Brain pericyte (primary cell): ENCODE measurements at regions not wholly inside any gene's neighbourhood (a gene's known extent, or its start where the extent isn't known, plus 50 kb on each side); places are given as distances from the start of the nearest gene placed in this dataset.
"Not testable (repeated sequence)": the region's sequence is repeated elsewhere in the genome, so short reads cannot be mapped to it uniquely, and the experiment has no call there.

Experiments used
- DNase-seq: peaks from one replicate; pipeline ENCODE4 v3.0.0-alpha.2; 2012; ENCODE audit warnings: low read depth, low spot score

DNA sequence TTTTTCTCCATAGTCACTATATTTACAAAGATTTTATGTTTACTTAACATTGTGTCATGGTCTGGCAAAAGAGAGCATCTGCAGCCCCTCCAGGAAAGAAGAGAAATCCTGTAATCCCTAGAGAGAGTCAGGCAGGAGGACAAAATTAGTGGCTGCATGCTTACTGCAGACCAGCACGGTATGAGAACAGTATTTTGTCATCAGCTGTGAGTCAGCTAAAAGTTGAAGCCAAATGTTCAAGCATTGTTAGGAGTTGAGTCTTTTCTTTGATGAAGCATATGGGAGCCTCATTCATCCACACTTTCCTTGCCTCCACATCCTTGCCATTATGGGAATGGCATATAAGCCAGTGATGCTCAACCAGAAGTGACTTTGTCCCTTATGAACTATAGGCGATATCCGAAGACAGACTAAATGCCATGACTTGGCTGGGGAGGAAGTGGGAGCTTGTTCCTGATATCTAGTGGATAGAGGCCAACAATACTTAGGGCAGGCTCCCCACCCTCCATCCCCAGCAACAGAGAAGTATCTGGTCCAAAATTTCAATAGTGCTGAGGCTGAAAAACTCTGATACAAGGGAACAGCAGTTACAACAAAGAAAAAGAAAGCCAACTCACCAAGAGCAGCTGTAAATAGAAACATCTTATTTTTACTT, 112.0 kb upstream of the OR5AK2 start:
- no peak for DNase-seq

DNA sequence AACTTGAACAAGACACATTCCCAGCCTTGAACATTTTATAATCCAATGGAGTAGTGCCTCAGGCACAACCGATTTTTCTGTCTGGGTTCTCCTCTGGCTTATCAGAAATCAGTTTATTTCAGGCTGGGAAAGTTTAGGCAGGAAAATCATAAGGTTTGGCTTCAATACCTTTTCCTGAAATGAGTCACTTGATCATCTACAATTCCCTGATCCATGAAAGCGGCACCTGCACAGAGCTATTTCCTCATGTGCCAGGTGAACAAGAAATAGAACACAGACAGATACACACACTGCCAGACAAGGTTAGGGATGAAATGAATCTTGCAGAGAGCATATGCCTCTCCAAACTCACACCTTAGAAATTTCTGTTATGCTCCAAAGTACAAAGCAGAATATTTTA, 106.7 kb upstream of the OR9G4 start:
- DNase-seq: no peak

DNA sequence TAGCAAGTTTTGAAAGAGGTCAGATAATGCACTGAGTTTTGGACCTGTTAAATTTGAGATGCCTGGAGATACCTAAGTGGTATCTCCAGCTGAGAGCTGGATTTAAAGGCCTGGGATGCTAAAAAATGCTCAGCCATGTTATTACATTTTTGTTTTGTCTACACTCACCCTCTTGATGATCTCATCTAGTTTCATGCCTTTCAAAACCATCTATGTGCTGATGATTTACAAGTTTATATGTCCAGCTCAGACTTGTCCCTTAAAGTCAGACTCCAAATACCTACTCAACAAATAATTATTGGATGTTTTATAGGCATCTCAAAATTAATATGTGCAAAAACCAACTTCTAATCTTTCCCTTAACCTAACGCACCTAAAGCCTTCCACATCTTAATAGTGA, 103.6 kb upstream of the OR9G4 start:
- DNase-seq: no peak

DNA sequence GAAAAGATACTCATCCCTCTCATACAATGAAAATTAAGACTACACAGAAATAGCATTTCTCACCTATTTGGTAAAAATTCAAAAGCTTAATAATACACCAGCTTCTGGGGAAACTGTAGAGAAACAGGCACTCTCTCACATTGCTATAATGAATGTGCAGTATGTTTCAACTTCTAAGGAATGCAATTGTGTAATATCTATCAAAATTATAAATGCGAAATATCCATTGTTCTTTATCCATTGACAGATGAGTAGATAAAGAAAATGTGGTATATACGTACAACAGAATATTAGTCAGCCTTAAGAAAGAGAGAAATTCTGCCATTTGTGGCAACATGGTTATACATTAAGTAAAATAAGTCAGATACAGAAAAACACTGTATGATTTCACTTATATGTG, 101.4 kb upstream of the OR9G4 start:
- DNase-seq: no peak

DNA sequence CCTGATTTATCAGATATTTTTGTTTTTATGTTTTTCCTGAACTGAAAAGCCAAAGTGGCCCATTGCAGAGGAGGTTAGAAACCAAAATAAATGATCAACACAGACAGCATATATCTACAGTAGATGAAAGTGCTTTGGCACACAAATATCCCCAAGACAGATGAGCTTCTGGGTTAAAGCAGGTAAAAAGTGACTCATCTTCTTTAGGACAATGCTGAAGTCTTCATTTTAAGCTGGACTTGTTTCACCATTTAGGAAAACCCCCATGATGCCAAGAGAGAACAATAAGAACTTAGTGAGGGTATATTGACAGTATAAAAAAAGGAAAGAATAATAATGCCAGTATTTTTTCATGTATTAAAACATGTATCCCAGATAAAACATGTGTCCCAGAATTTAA, 100.8 kb upstream of the OR9G4 start:
- no peak for DNase-seq

DNA sequence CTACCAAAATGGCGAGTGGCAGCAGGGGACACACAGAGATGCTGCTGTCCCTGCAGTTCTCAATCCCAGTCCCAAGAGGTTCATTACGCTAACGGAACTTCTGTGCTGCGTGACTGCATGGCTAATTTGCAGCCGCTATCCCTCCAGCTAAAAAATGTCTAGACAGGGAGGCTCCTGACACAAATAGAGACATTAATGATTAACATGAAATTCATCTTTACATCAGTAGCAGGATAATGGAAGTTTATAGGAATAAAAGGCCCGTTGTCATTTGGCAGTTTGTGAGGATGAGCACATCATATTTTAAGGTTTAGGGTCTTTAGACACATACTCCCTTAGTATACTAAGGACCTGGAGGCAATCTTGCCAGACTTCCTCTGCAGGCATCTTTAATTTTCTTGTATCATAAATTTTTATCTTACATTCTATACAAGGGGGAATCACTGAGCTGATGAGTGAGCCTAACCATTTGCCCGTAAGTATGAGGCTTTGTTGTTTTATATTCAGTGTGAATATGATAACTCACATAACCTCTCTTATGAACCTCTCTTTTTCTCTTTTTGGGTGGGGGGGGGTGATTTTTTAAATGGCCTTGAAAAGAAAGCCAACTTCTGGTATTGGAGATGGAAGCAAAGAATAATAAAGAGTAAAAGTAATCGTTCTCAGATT, 99.8 kb upstream of the OR9G4 start:
- DNase-seq: no peak

DNA sequence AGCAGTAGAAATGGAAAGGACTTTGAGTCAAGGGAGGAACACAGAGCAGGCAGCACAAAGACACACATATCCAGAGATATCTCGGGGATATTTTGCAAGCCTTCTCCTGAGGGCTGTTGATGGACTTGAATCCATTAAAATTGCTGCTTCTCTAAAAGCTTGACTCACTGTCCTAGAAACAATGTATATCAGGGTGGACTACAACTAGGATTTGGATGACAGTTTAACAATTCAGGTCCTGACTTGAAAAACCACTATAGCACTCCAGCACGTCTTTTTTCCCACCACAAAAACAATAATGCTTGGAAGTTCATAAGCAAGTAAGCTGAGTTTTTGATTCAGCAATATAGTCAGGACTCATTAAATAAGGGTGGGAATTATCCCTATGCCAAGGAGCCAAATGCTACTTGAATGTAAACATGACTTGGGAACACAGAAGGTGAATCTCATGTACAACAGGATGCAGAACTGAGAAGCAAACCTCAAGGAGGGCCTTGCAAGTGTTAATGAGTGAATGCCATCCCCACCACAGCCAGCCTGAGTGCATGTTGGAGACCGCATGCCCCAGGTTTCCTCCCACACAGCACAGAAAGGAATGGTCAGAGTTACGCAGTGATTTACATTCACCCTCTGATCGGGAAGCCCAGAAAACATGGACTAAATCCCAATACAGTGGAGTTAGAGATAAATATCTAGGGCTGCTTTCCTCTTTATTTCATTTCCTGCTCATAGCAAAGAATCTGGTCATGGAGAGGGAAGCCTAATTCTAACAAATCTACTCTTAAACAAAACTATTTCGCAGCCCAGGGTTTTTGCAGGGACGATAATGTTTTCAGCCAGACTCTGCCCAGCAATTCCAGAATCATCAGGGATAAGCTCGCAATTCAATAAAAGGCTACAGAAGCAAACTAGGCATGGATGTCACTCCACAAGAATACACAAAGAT, 98.4 kb upstream of the OR9G4 start:
- no peak for DNase-seq

DNA sequence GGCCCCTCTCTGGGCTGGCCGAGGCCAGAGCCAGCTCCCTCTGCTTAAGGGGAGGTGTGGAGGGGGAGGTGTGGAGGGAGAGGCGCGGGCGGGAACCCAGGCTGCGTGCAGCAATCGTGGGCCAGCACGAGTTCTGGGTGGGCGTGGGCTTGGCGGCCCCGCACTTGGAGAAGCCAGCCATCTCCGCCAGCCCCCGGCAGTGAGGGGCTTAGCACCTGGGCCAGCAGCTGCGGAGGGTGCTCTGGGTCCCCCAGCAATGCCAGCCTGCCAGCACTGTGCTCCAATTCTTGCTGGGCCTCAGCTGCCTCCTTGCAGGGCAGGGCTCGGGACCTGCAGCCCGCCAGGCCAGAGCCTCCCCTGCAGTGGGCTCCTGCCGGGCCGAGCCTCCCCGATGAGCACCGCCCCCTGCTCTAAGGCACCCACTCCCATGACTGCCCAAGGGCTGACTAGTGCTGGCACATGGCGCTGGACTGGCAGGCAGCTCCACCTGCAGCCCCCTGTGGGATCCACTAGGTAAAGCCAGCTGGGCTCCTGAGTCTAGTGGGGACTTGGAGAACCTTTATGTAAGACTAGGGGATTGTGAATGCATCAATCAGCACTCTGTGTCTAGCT, 96.7 kb upstream of the OR9G4 start:
- DNase-seq: no peak

DNA sequence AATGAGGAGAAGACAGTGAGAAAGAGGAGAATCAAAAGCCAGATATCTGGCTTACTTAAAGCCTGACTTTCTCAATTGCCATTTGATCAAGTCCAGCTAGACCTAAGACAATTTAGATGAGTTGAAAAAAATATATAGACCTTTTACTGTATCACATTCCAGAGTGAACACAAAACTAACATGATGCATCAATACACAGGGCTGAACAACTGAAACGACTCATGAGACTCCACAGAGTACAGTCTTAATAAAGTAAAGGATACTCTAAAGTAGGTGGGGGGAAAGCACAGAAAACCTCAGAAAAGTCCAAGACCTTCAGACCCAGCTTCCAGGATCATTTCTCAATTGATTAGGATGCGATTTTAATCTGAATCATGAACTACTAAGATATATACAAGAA, 95.3 kb upstream of the OR9G4 start:
- DNase-seq: no peak

DNA sequence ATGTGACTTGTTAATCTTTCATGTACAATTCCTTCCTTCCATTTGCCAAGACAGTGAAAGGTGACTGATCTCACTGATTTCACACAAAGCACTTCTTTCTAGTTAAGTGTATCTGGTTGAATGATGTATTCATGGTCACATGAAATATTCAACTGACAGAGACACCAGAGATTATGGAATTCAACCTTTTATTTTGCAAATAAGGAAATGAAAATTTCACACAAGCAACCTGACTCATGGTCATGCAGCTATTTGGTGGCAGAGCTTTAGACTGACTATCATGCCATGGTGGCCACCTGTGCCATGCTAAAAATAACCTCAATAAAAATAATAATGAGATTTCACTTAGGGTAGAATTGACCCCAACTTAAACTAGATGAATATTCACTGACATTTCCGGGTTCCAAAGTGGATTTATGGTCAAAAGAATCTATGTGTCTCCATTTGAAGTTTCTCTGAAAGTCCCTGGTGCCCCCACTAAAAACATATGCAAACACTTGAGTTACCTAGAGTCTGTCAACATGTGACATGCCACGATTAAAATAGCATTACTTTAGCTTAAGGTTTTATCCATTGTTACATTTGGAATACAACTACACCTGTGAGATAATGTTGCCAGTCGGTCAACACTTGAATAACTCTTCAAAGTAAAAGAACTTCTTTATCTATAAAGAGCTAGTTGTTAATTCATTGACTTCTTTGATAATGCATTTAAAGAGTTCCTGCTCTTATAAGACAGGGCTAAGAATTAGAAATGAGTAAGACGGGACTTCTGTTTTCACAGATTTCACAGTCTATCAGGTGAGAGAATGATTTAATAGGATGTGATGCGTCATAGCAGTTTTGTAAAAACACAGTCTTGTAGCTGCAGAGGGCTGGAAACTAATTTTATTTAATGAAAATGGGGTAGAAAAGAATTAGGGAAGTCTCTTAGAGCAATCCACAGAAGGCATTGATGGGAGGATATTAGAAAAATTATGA, 94.6 kb upstream of the OR9G4 start:
- no peak for DNase-seq

DNA sequence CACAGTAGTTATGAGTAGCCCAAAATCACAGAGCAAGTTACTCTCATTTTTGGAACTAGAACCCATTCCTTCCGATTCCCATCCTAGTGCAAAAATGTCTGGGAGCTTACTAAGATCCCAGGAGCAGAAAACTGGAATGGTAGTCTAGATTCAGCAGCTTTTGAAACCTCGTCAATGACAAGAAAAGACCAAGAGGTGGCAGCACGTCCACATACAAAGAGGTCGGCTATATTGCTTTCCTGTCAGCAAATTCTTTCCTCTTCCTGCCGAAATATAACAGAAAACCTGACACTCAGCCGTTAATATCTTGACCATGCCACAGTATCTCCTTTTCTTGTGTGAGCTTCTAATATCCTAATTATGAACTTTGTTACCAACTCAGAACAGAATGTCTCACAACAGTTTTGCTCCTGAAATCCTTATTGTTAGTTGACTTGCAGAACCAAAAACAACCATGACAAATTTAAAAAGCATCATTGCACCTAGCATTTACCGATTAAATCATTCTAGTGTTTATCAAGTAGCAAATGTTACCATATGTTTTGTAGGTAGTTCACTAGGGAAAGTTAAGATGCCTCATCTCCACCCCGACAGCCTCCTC, 92.8 kb upstream of the OR9G4 start:
- no peak for DNase-seq

DNA sequence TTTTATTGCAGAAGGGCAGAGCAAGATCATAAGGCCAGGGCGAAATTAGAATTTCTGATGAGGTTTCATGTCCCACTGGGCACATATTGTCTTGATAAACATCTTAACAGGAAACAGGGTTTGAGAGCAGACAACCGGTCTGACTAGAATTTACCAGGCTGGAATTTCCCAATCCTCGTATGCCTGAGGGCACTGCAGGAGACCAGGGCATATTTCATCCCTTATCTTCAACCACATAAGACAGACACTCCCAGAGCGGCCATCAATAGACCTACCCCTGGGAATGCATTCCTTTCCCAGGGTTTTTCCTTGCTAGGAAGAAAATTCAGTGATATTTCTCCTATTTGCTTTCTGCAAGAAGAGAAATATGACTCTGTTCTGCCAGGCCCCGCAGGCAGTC, 78.9 kb upstream of the OR9G4 start:
- DNase-seq: not testable (repeated sequence)

DNA sequence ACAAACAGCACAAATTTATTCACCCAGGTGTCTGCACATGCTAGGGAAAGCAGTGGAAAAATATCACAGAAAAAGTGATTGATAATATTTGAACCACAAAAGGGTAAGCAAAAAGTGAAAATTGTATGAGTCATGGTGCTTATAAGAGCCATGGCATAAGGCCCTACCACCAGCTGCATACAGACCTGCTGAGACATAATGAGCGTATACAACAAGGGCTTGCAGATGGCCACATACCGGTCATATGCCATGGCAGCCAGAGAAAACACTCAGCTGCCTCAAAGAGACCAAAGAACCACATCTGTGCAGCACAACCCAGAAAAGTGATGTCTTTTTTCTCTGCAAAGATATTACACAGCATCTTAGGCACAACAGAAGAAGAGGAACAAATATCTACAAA, 71.4 kb upstream of the OR9G4 start:
- no peak for DNase-seq

DNA sequence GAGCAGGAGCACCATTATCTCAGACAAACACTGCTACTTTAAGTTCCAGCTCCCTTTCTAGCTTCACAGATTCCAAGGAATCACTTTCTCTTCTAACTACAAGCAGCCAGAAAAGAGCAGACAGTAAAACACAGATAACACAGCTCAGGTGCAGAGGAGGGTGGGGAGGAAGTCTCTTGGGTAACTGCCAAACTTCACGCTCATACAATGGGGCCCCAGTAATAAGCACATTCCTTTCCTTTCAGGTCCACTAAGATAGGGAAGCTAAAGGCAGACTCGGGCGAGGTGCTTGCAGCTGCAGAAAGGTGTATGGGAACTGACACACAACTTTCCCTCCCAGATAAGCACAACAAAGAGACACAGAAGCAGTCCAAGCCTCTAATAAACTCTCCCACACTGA, 69.2 kb upstream of the OR9G4 start:
- DNase-seq: no peak

DNA sequence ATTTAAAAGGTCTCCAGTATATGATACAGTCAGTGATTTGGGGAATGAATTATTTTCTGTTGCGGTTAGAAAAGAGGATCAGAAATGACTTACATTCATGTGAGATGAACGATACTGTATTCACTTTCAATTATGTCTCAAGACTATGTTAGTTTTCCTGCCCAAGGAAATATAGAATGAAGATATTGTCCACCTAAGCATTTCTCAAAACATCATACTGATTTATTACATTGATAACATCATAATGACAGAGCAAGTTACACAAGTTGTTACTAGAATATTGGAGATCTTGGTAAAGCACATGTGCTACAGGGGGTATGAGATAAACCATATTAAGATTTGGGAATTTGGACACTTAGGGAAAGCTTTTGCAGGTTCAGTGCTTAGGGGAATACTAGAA, 67.8 kb upstream of the OR9G4 start:
- no peak for DNase-seq

DNA sequence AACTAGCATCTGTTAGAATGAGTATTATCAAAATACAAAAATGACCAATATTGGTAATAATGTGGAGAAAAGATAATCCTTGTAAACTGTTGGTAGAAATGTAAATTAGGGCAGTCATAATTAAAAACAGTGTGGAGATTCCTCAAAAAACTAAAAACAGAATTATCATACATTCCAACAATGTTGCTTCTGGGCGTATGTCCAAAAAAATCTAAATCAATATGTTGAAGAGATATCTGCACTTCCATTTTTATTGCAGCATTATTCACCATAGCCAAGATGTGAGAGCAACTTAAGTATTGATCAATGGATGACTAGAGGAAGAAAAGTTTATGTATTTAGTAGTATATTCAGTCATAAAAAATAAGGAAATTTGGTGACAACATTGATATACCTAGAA, 59.8 kb upstream of the OR9G4 start:
- no peak for DNase-seq

DNA sequence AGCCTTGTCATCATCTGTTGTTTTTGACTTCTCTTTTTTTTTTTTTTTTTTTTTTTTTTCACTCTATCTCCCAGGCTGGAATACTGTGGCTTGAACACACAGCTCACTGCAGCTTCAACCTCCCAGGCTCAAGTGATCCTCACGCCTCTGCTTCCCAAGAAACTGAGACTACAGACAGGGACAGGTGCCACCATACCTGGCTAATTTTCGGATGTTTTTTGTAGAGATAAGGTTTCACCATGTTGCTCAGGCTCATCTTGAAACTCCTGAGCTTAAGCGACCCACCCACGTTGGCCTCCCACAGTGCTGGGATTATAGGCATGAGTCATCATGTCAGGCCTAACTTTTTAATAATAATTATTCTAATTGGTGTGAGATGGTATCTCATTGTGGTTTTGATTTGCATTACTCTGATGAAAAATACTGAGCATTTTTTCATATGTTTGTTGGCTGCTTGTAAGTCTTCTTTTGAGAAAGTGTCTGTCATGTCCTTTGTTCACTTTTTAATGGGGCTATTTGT, 51.3 kb upstream of the OR9G4 start:
- DNase-seq: no peak
